G401 (cell line): ENCODE measurements at regions not wholly inside any gene's neighbourhood (a gene's known extent, or its start where the extent isn't known, plus 50 kb on each side); places are given as distances from the start of the nearest gene placed in this dataset.

Experiments
- DNase-seq: peaks from one replicate; pipeline ENCODE4 v3.0.0-alpha.2; 2015; ENCODE audit warnings: low spot score
- in situ Hi-C: cut with HindIII; loops from 2 replicates; pipeline ENCODE4 v1.10.0; 2016; ENCODE audit warnings: low sequenced_read_pairs, mixed read lengths

DNA sequence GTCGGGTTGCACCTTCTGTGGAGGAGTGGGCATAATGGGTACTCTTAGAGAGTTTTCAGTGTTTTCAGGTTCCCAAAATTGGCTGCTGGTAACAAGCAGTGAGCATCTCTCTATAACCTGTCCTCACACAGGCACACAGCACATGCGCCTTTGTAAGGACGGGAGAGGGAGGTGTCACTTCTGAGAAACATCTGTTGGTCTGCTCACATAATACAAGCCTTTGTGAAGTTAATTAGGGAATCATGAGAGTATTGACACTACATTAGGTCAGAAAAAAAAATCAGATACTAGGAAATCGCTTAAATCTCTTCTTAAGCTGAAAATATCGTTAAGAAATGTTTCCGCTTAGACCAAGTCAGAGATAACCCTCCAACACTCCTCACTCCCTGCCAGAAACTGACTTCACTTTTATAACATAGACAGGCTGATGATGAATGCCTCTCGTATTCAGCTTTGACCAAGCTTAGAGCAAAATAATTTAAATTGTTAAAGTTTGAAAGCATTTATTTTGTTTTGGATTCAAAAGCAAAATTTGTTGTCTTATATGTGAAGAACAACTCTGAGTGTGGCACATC, 769.7 kb downstream of the TNS3 start:
- in situ Hi-C loops: no loop called here
- DNase-seq: no peak

DNA sequence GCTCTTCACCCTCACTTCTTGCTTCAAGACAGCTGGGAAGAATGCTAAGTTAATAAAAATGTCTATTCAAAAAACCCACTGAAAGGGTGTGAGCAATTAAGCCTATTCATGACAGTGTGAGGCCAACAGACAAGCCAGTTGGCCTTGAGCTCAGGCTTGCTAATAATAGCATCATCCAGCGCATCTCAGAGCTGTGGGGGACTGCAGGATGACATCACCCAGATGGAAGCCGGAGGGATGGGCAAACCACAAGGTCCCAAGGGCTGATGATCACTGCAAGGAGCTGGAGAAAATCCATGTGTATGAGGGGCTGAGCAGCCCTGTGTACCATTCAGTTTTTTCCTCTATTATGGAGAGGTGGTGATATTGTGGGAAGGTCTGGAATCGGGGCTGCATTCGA, 770.4 kb downstream of the TNS3 start:
- DNase-seq: no peak
- in situ Hi-C loops: no loop called here

DNA sequence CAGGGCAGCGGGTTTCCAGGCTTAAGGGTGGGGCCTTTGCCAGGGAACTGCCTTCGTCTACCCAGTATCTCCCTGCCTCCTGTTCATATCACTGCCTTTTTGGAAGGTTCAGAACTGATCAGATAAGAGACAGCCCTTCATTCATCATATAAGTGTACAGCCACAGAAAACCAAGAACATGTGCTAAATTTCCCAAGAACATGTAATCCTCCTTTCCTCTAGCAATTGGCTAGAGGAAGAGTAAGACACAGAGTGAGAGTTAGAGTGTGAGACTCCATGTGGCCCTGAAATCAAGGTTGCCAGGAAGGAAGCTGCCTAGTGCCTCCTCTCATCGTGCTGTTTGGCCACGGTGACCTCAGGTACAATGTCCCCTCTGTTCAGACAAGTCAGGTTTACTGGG, 770.9 kb downstream of the TNS3 start:
- in situ Hi-C loops: no loop called here
- no peak for DNase-seq

DNA sequence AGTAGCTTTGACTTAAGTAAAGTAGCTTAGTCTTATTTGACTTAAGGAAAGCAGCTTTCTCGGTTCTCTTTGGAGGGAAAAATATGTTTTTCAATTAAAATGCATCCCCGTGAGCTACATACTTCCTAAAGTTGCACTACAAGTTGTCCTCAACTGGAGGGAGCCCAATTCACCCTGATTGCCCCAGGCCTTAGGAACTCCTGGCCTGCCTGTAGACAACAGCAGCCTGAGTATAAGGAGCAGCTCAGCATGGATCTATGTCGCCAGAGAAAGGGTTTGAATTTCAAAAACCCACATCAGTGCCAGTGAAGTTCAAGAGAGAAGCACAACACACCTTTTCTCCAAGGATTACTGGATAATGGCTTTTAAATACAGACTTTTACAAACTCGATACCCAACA, 772.0 kb downstream of the TNS3 start:
- in situ Hi-C loops: no loop called here
- no peak for DNase-seq

DNA sequence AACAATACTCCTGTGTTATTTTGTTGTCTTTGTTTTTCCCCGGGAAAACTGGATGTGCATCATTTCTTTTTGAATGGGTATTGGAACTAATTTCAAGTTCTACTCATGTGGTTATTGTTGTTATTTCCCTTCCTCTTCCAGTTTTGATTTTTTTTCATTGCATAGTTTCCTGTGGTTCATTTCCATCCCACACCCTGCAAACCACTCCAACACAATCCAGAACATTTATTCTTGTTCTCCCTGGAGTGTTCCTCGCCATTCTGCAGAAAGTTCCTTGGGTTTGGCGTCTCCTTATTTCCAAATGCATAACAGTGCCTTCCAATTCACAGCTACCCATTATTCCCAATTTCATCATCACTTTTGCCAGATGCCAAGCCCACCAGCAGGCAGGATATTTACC, 775.1 kb downstream of the TNS3 start:
- in situ Hi-C loops: no loop called here
- DNase-seq: no peak

DNA sequence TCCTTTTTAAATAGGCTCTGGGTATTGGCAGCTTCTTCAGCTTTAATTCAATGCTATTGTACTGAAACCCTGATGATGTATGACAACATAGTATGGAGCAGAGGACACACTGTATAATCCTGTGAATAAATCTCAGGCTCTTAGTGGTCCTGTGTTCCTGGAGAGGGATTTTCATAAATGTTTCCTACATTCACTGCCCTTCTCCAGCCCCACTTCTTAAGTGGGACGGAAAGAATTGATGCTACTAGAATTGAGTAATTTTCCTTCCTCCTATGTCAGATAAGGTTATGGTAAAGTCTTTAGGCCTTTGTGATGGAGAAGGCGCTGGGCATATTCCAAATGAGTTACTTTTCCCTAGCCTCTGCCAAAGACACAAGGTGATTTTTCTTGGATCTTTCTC, 779.4 kb downstream of the TNS3 start:
- DNase-seq: no peak
- in situ Hi-C loops: no loop called here

DNA sequence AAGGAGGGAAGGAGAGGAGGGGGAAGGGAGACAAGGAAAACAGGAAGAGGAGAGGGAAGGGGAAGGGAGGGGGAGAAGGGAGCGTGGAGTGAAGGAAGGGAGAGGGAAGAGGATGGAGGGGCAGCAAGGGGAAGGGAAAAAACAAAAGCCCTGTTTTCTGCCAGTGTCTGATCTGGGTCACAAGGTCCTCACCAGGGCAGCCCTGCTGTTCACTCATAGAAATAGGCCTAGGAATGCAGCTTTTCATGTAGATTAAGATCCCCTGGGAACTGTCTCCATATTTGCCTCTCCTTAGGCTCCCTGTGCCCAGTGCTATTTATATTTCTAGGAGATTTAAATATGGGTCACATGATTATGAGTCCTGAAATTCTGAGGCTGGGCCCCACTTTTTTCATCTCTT, 790.7 kb downstream of the TNS3 start:
- DNase-seq: no peak
- in situ Hi-C loops: no loop called here

DNA sequence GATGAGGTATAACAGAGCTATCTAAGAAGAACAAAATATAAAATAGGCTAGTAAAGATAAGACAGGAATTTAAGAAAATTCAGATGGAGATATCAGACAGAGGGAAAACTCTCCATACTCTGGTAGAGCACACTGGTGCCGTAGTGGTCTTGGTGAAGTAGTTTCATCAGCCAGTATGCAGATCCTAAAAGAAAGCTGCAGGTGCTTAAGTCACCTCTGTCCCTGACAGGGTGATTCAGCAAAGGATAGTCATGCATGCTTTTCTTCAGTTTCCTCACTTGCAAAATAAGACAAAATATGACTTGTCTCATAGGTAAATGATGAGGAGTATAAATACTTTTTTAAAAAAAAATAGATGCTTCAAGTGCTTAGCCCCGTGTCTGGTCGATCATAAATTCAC, 794.9 kb downstream of the TNS3 start:
- in situ Hi-C loops: no loop called here
- no peak for DNase-seq

DNA sequence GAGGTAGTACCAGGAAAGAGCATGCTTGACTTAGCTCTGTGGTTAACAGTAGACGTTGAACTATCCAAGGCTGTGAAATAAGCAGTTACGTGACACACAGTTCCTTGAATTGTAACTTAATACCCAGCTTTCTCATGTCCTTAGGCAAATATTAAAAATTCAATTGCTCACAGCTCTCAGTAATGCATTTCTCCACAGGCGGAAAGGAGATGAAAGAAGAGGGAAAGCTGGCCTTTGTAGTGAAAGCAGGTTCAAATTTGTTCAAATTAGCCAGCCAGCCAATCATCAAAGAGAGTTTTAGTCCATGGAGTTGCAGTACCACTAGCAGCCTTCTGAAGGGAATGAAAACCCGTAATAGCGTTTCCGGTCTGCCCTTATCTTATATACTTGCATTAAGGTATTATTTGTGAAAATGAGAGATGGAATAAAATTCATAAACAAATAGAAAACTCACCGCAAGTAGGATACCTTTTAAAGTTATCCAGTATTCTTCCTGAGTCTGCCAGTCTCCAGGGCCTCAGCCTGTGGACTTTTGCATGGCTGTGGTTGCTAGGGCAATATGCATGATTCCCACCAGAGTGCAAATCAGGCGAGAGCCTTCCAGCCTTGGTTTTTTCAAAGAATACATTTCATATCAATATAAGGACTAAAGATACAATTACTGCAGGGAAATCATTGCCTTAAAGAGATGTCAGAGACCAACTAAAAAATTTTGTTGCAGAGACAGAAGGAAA, 795.5 kb downstream of the TNS3 start:
- in situ Hi-C loops: no loop called here

DNA sequence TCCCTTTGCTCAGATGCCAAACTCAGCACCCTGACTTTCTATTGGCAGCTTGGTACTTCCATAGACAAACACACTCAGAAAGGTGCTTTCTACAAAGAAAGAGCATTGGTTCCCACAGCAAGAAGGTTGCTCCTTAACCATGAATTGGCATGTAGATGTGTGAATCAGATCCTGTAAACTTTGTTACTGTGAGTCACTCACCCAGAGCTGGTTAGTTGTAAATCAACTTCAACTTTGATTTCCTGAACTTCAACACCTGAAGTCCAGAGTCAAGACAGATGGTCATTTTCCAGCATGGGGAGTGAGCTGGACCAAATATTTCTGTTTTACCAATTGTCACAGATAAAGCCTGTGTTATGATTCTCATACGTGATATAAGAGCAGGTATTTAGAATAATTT, 797.2 kb downstream of the TNS3 start:
- DNase-seq: no peak
- in situ Hi-C loops: no loop called here

More for the DNA sequence above, 795.5 kb downstream of the TNS3 start:
- DNase-seq: no peak

DNA sequence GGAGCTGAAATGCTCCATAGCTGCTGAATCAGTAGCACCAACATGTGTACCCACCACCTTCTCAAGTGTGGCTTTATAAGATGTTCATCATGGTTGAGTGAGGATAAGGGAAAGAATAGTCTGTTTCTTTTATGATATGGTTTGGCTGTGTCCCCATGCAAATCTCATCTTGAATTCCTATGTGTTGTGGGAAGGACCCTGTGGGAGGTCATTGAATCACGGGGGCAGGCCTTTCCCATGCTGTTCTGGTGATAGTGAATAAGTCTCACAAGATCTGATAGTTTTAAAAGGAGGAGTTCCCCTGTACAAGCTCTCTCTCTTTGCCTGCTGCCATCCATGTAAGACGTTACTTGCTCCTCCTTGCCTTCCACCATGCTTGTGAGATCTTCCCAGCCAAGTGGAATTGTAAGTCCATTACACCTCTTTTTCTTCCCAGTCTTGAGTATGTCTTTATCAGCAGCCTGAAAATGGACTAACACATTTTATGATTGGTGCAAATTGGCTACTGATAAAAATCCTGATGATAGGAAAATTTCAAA, 799.9 kb downstream of the TNS3 start:
- DNase-seq: no peak
- in situ Hi-C loops: no loop called here

DNA sequence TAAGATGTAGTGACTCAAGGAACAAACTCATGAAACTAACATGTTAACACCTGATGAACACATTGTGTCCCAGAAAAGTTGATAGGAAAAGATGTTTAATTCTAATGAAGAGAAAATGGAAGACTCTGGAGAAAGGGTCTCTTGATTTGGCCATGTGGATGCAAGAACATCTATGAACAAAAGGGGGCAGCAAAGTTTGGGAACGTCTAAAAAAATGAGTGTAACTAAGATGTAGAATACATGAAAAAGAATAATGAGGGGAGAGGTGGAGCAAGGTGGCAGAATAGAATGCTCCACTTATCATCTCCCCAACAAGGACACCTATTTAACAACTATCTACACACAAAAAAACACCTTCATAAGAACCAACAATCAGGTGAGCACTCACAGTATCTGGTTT, 805.1 kb downstream of the TNS3 start:
- in situ Hi-C loops: no loop called here
- DNase-seq: no peak

DNA sequence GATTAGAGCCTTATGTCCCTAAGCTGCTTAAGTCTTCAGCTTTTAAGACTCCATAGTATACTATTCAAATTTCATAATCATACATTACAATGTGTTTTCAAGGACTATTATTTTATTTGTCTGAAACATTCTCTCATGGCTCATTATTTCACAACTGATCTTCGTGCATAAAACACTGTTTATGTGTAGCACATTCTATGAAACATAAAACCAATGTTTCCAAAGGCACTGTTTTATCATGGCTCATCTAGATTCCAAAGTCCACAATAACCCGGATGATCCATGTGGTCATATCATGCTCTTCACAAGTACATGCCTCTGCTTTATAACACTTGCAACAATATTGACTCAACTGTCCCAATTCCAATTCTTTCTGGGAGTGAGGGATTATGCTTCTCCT, 806.1 kb downstream of the TNS3 start:
- in situ Hi-C loops: no loop called here
- no peak for DNase-seq

DNA sequence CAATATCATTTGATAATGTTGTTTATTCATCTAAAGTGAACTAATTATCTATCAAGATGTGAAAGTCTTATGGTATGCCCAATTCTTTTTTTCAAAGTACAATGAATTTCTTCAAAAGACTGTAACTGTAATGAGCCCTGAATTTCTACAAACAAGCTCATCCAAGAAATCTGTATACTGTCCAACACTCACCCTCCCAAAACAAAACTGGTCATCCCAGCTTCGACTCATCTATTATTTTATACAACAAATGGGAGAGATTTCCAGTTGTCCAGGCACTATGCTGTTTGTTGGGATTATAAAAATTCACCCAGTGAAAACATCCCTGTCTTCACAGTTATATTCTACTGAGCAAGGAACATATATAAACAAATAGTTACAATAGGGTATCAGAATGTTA, 806.9 kb downstream of the TNS3 start:
- DNase-seq: no peak
- in situ Hi-C loops: no loop called here

DNA sequence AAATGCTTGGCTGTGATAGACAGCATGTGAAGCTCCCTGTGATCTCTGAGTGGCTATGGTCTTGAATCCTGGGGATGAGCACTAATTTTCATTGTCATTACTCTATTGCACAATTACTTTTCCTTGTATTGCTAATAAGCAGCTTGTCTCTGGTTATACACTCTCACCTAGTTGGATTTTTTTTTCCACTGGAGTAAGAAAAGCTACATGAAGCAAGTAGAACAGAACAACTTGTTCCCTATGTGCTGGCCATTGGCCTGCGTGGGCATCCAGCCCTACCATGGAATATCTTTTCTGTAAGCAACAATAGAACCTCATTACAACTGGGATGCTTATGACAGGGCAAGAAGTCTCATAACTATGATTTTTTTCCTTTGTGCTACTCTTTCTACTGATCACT, 807.4 kb downstream of the TNS3 start:
- DNase-seq: no peak
- in situ Hi-C loops: no loop called here

DNA sequence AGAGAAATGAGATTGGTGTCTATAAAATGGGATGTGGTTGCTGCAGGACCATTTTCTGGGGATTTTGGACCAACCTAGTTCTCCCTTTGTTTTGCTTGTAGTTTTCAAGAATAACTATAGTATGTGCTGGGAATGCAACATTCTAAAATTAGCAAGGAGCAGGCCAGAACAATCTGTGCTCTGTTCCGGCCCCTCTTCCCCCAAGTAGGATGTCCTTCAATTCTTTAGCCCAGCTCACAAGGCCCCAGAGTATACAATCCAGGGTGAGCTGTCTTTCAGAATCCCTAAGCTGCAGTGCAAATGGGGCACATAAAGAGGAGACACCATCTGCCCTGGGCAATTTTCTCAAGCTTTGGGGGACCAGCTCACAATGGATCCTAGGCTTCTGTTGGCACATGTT, 809.1 kb downstream of the TNS3 start:
- DNase-seq: no peak
- in situ Hi-C loops: no loop called here

DNA sequence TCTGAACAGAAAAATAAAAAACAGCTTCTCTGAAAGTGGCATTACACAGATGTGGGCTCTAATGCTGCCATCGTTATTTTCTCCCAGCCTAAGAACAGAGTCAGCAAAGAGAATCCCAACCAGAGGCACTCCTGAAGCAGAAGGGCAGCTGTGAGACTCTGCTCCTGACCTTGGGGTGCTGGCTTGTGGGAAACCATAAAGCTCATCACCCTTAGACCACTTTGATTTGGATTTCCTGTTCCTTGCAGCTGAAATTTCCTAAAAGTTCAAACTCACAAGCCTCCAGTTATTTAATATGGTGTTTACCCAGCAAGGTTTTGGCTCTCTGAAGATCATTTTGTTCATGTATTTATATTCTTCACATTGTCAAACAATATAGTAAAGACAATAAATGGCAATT, 814.8 kb downstream of the TNS3 start:
- no peak for DNase-seq
- in situ Hi-C loops: no loop called here

DNA sequence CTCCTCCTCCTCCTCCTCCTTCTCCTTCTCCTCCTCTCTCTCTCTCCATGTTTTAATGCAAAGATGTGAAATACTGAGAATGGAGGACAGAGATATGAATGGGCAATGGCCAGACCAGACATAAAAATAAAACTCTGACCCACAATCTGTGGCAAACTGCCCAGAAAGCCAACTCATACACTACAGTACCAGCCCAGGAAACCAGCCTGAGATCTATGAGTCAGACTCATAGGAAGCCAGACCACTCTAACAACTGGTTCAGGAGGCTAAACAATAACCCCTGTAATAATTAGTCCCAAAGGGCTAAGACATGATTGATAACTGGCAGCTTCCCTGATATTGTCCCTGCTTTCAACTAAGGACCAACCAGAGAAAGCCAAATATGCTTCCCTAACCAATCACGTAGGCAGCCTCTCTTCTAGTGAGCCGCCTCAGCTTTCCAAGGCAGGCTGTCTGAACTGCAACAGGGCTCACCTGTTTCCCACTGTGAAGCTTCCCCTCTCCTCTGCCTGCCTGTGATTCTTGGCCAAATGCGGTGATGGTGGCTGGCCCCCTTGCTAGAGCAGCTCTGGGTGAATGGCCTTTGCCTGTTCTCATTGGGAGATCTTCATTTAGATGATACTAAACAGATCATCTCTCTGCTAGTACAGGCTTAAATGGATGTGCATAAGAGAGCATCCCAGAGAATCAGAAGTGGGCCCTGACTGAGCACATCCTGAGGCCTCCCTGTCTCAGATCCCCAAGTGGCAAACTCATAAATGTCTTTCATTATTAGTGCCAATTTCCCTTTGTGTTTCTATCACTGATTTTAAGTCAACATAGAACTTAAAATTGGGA, 817.6 kb downstream of the TNS3 start:
- no peak for DNase-seq
- in situ Hi-C loops: no loop called here

DNA sequence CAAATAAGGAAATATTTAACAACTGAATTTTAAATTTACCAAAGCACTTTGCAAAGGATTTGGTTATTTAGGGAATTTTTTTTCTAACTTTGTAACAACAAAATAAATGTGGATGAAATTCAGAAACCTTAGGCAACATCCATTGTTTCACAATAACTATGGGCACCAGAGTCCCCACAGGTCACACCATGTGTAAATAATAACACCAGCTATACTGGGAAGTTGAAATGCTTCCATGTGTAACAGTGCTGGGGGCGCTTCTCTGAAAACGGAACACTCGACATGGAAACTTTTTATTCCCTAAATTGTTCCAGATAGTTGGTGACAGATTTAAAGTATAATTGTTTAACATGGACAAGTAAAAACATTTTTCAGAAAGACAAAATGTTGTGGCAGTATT, 818.6 kb downstream of the TNS3 start:
- in situ Hi-C loops: no loop called here
- no peak for DNase-seq

DNA sequence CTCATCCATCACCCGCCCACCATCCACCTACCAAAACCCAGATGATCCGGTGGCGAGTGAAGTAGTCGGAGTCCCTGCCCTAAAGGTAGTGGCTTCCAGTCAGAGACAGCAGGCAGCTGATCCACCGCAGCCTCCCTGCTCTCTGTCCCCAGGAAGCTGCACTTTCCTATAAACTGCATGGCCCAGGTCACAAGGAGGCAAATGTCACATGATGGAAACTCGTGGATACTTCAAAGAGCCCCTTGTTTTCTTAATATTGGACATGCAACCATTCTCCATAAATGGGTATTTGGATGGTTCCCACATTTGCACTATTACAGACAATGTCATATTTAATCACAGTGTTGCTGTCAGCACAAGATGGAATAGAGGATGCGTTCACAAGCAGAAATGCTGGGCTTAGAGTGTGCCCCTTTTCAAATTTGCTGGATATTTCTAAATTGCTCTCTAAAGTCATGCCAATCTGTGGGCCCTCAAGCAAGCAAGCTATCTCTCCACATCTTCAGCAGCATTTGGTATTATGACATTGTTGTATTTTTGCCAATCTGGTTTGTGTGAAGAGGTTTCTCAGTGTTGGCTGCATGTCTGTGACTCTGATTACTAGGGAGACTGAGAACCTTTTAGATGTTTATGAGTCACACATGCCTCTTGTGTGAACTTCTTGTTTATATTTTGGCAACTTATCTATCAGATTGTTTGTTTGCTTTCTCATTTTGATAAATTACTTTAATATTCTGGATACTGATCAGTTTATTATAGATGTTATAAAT, 822.0 kb downstream of the TNS3 start:
- DNase-seq: no peak
- in situ Hi-C loops: no loop called here
